ENCODE measurements at regions not wholly inside any gene's neighbourhood (a gene's known extent, or its start where the extent isn't known, plus 50 kb on each side); places are given as distances from the start of the nearest gene placed in this dataset.

- TF ChIP-seq, protein P1, sequence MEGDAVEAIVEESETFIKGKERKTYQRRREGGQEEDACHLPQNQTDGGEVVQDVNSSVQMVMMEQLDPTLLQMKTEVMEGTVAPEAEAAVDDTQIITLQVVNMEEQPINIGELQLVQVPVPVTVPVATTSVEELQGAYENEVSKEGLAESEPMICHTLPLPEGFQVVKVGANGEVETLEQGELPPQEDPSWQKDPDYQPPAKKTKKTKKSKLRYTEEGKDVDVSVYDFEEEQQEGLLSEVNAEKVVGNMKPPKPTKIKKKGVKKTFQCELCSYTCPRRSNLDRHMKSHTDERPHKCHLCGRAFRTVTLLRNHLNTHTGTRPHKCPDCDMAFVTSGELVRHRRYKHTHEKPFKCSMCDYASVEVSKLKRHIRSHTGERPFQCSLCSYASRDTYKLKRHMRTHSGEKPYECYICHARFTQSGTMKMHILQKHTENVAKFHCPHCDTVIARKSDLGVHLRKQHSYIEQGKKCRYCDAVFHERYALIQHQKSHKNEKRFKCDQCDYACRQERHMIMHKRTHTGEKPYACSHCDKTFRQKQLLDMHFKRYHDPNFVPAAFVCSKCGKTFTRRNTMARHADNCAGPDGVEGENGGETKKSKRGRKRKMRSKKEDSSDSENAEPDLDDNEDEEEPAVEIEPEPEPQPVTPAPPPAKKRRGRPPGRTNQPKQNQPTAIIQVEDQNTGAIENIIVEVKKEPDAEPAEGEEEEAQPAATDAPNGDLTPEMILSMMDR (IDR thresholded peaks at IDR 0.05; ENCODE audit: low read depth, low read length): no peak
- TF ChIP-seq POLR2A (IDR thresholded peaks at IDR 0.05; ENCODE audit: extremely low read depth, insufficient read length) (no peak), MAX (IDR thresholded peaks at IDR 0.05; ENCODE audit: low read depth, low read length) (no peak)
These were observed 481.5 kb upstream of the TUSC1 start for GRCh38 chr9:26159575-26160392.
